Left renal pelvis (tissue), 4 donors: ENCODE measurements at regions not wholly inside any gene's neighbourhood (a gene's known extent, or its start where the extent isn't known, plus 50 kb on each side); places are given as distances from the start of the nearest gene placed in this dataset.
A peak's percentile ranks its signal among the peaks of the same experiment; 100 is the strongest.

Experiments
- DNase-seq, 4 donors: peaks; one replicate each; pipeline ENCODE4 v3.0.0-alpha.2; 2013; ENCODE audit warnings: low read depth in 4 of 4, low spot score in 3 of 4

- no peak for DNase-seq
Observed at GRCh38 chr6:169084067-169084466, 169.6 kb downstream of the THBS2 start.

GRCh38 chr6:169083508-169083874 lies 170.2 kb downstream of the THBS2 start:
- DNase-seq, result no peak

GRCh38 chr6:169082817-169083507 lies 170.7 kb downstream of the THBS2 start:
- no peak for DNase-seq

- no peak for DNase-seq
Observed at GRCh38 chr6:169082093-169082492, 171.6 kb downstream of the THBS2 start.

GRCh38 chr6:169081248-169081647 lies 172.4 kb downstream of the THBS2 start:
- DNase-seq, result no peak

GRCh38 chr6:169079650-169080049 lies 174.0 kb downstream of the THBS2 start:
- DNase-seq, result no peak

GRCh38 chr6:169078399-169079145 lies 175.1 kb downstream of the THBS2 start:
- no peak for DNase-seq

GRCh38 chr6:169075915-169076654 lies 177.6 kb downstream of the THBS2 start:
- DNase-seq, result no peak

GRCh38 chr6:169075211-169075914 lies 178.3 kb downstream of the THBS2 start:
- peak in 1 of 4 donors; percentile 47 for DNase-seq

GRCh38 chr6:169074526-169074925 lies 179.1 kb downstream of the THBS2 start:
- DNase-seq, result no peak

GRCh38 chr6:169073311-169073710 lies 180.3 kb downstream of the THBS2 start:
- DNase-seq, result no peak

- no peak for DNase-seq
Observed at GRCh38 chr6:169072127-169073042, 181.3 kb downstream of the THBS2 start.

- no peak for DNase-seq
Observed at GRCh38 chr6:169071394-169071793, 182.3 kb downstream of the THBS2 start.

GRCh38 chr6:169070506-169071176 lies 183.0 kb downstream of the THBS2 start:
- DNase-seq, result no peak

- no peak for DNase-seq
Observed at GRCh38 chr6:169069356-169069755, 184.3 kb downstream of the THBS2 start.

GRCh38 chr6:169064194-169064593 lies 189.5 kb downstream of the THBS2 start:
- no peak for DNase-seq

GRCh38 chr6:169062272-169062671 lies 191.4 kb downstream of the THBS2 start:
- no peak for DNase-seq

- no peak for DNase-seq
Observed at GRCh38 chr6:169058634-169059033, 195.0 kb downstream of the THBS2 start.

- no peak for DNase-seq
Observed at GRCh38 chr6:169052462-169052861, 201.2 kb downstream of the THBS2 start.
